ENCODE measurements at regions not wholly inside any gene's neighbourhood (a gene's known extent, or its start where the extent isn't known, plus 50 kb on each side); places are given as distances from the start of the nearest gene placed in this dataset.

DNA sequence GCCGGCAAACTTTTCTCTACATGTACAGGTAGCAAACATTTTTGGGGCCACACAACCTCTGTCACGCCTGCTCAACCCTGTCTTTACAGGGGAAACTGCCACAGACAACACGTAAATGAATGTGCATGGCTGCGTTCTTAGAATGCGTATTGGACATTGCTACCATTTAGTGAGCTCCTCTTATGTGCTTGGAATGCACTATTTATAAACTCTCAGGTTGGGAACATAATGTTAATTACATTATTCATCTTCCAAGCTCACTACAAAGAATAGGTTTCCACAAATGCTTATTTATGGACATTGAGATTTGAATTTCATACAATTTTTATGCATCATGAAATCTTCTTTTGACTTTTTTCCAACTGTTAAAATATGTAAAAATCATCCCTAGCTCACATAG lies 92.0 kb upstream of the RPS6KA2 start:
- Mint-ChIP-seq H3K27me3 (ENCODE audit: low read depth) (no peaks in the 10 kb centered on the region; the same call in 1 of the 2 replicates), H3K36me3 (ENCODE audit: insufficient read depth in 1 of 3, low read depth in 3 of 3) (no peaks in the 10 kb centered on the region), H3K27ac (no peak overlapping the region), H3K4me3 (no peak overlapping the region), H3K9me3 (no peaks in the 10 kb centered on the region), H3K4me1 (peaks cover 2 to 7% of the 10 kb centered on the region in 2 experiments; a peak in 1 of 4 replicates)
- Histone ChIP-seq H3K9ac (ENCODE audit: extremely low read depth, insufficient read length, low read length) (no peak overlapping the region), H2BK120ac (ENCODE audit: low read depth, low read length, poor library complexity, severe bottlenecking) (no peak overlapping the region), H4K91ac (ENCODE audit: insufficient read length, low read depth, low read length) (no peak overlapping the region), H3K14ac (ENCODE audit: insufficient read depth, low read length) (no peak overlapping the region), H3K23me2 (ENCODE audit: insufficient read length, low read depth, low read length, poor library complexity, severe bottlenecking) (no peaks in the 10 kb centered on the region), H2AFZ (ENCODE audit: low read length) (no peak overlapping the region), H3K56ac (ENCODE audit: insufficient read length, low read depth, low read length) (no peak overlapping the region), H3T11ph (ENCODE audit: low read length) (no peak overlapping the region), H3K27ac (ENCODE audit: insufficient read length, low read depth, low read length) (no peak overlapping the region), H4K20me1 (ENCODE audit: control insufficient read depth, insufficient read depth, insufficient read length) (no peaks in the 10 kb centered on the region), H2AK5ac (ENCODE audit: insufficient read length, low read length) (no peak overlapping the region), H3K4ac (ENCODE audit: low read depth, low read length) (no peak overlapping the region), H3K4me2 (ENCODE audit: insufficient read depth, insufficient read length, low read length) (no peak overlapping the region), H3K23ac (ENCODE audit: insufficient read length, low read depth, low read length) (no peak overlapping the region), H2BK20ac (ENCODE audit: low read depth, low read length, poor library complexity, severe bottlenecking) (no peak overlapping the region), H3K9me3 (ENCODE audit: control insufficient read depth, low read depth, low read length) (no peaks in the 10 kb centered on the region), H2BK12ac (ENCODE audit: insufficient read length, low read depth, low read length) (no peak overlapping the region), H3K27me3 (ENCODE audit: insufficient read depth, low read length) (no peaks in the 10 kb centered on the region), H4K5ac (ENCODE audit: insufficient read length, low read depth, low read length) (no peak overlapping the region), H3K79me2 (ENCODE audit: insufficient read depth, low read length) (no peaks in the 10 kb centered on the region), H3K79me1 (ENCODE audit: insufficient read depth, low read depth, low read length, poor library complexity, severe bottlenecking) (no peaks in the 10 kb centered on the region), H3K18ac (ENCODE audit: insufficient read length, low read depth, low read length) (no peak overlapping the region), H2BK15ac (ENCODE audit: low read depth, low read length) (no peak overlapping the region), H4K8ac (replicated peaks; ENCODE audit: insufficient read length, low read depth, low read length) (no peak overlapping the region), H2BK5ac (ENCODE audit: insufficient read length, low read length) (no peak overlapping the region), H3K4me1 (ENCODE audit: insufficient read depth, low read length) (no peaks in the 10 kb centered on the region)
- no CpG with 5 or more reads among the region's 5 CpGs for WGBS (ENCODE audit: extremely low coverage, insufficient read length, low lambda C conversion rate)
- TF ChIP-seq, protein P1, sequence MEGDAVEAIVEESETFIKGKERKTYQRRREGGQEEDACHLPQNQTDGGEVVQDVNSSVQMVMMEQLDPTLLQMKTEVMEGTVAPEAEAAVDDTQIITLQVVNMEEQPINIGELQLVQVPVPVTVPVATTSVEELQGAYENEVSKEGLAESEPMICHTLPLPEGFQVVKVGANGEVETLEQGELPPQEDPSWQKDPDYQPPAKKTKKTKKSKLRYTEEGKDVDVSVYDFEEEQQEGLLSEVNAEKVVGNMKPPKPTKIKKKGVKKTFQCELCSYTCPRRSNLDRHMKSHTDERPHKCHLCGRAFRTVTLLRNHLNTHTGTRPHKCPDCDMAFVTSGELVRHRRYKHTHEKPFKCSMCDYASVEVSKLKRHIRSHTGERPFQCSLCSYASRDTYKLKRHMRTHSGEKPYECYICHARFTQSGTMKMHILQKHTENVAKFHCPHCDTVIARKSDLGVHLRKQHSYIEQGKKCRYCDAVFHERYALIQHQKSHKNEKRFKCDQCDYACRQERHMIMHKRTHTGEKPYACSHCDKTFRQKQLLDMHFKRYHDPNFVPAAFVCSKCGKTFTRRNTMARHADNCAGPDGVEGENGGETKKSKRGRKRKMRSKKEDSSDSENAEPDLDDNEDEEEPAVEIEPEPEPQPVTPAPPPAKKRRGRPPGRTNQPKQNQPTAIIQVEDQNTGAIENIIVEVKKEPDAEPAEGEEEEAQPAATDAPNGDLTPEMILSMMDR (conservative IDR thresholded peaks at IDR 0.05) = no peak
- DNase-seq = no peak

All from H9 (cell line).